ENCODE measurements at regions not wholly inside any gene's neighbourhood (a gene's known extent, or its start where the extent isn't known, plus 50 kb on each side); places are given as distances from the start of the nearest gene placed in this dataset.
"Not testable (repeated sequence)": the region's sequence is repeated elsewhere in the genome, so short reads cannot be mapped to it uniquely, and the experiment has no call there.

DNA sequence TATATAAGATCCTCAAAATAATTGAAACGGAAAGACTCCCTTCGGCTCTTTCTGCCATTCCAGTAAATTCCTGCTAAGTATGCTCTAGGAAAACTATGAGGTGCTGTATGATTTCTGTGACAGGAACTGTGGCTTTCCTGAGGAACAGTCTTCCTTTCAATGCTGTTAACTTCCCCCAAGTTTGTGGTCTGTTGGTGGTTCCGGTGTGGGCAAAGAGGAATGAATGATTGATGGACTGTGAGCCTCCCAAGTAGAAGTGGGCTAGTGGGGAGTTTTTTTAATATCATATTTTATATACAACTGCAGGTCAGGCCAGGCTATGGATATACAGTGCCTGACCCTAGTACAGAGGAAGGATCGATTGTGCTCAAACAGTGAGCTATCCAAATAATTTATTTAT lies 560.7 kb upstream of the RBFOX1 start:
- no peak for DNase-seq (ENCODE audit: extremely low spot score)
- ChIA-PET POLR2A (no interaction called here), CTCF (no interaction called here)
- TF ChIP-seq NFRKB (IDR thresholded peaks at IDR 0.05): no peak
- TF ChIP-seq TARDBP (IDR thresholded peaks at IDR 0.05): no peak
- TF ChIP-seq SP1 (IDR thresholded peaks at IDR 0.05): no peak
- TF ChIP-seq BHLHE40 (IDR thresholded peaks at IDR 0.05; ENCODE audit: borderline replicate concordance): no peak
- TF ChIP-seq FOXK2 (IDR thresholded peaks at IDR 0.05): no peak
- no peak for TF ChIP-seq L3MBTL2 (conservative IDR thresholded peaks at IDR 0.05)
- TF ChIP-seq ELF4 (IDR thresholded peaks at IDR 0.05): no peak
- no peak for TF ChIP-seq HDGF (IDR thresholded peaks at IDR 0.05; ENCODE audit: borderline replicate concordance)
- TF ChIP-seq LEF1 (IDR thresholded peaks at IDR 0.05; ENCODE audit: borderline replicate concordance): no peak
- TF ChIP-seq ZNF384 (IDR thresholded peaks at IDR 0.05): no peak

DNA sequence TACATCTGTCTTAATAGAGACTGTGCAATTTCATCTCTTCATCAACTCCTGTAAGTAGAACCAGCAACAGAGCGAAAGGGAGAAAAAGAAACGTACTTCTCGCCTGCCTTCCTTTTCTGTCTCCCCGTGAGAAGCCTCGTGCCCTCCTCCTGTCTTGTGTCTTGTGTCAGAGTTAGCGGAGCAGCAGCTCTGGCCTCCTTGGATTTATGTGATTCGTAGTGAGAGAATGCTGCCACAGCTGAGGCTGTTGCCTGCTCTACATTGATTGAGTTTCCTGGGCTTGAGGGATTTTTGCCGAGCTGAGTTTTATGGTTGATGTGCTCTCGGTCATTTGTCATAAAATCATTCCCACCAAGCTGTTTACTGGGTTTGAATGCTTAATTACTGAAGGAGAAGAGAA lies 579.1 kb upstream of the RBFOX1 start:
- ChIA-PET POLR2A (no interaction called here), CTCF (no interaction called here)
- no peak for TF ChIP-seq FOXK2 (IDR thresholded peaks at IDR 0.05)
- TF ChIP-seq CTBP1 (IDR thresholded peaks at IDR 0.05; ENCODE audit: borderline replicate concordance): no peak
- no peak for TF ChIP-seq PKNOX1 (IDR thresholded peaks at IDR 0.05)
- no peak for TF ChIP-seq LEF1 (IDR thresholded peaks at IDR 0.05; ENCODE audit: borderline replicate concordance)
- no peak for TF ChIP-seq ELF4 (IDR thresholded peaks at IDR 0.05)
- no peak for TF ChIP-seq BHLHE40 (IDR thresholded peaks at IDR 0.05; ENCODE audit: borderline replicate concordance)
- no peak for TF ChIP-seq SUZ12 (IDR thresholded peaks at IDR 0.05)
- TF ChIP-seq L3MBTL2 (conservative IDR thresholded peaks at IDR 0.05): no peak
- TF ChIP-seq ARNT (IDR thresholded peaks at IDR 0.05): no peak
- TF ChIP-seq FOXA1 (IDR thresholded peaks at IDR 0.05): no peak
- TF ChIP-seq NFRKB (IDR thresholded peaks at IDR 0.05): no peak
- no peak for TF ChIP-seq ZNF384 (IDR thresholded peaks at IDR 0.05)
- no peak for TF ChIP-seq SP1 (IDR thresholded peaks at IDR 0.05)
- TF ChIP-seq HDGF (IDR thresholded peaks at IDR 0.05; ENCODE audit: borderline replicate concordance): no peak
- DNase-seq (ENCODE audit: extremely low spot score): no peak

DNA sequence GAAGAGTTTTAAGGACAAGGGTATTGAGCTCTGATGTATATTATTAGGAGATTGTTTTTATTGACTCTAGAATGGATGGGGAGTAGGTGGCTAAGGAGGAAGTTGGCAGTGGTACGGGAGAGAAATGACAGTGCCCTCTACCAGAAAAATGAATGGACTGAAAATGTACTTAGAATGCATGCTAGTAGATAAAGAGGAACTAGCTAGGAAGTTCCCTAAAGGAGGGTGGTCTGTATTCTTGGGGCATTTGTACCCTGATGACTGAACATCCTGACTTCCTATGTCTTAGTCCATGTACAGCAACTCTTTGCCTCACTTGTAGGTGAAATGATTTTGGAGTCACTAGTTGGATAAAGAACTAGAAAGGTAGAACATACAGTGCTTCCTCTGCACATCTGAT lies 581.5 kb upstream of the RBFOX1 start:
- TF ChIP-seq NFRKB (IDR thresholded peaks at IDR 0.05): no peak
- CTCF ChIA-PET: no interaction called here
- POLR2A ChIA-PET: no interaction called here
- no peak for DNase-seq (ENCODE audit: extremely low spot score)

GRCh38 chr16:6749698-6750097 lies 582.9 kb upstream of the RBFOX1 start:
- POLR2A ChIA-PET: no interaction called here
- no peak for TF ChIP-seq FOXM1 (IDR thresholded peaks at IDR 0.05; ENCODE audit: borderline replicate concordance)
- no peak for TF ChIP-seq ELF4 (IDR thresholded peaks at IDR 0.05)
- no peak for TF ChIP-seq PKNOX1 (IDR thresholded peaks at IDR 0.05)
- TF ChIP-seq ZNF384 (IDR thresholded peaks at IDR 0.05): no peak
- TF ChIP-seq LEF1 (IDR thresholded peaks at IDR 0.05; ENCODE audit: borderline replicate concordance): no peak
- no peak for TF ChIP-seq TARDBP (IDR thresholded peaks at IDR 0.05)
- TF ChIP-seq HDGF (IDR thresholded peaks at IDR 0.05; ENCODE audit: borderline replicate concordance): no peak
- CTCF ChIA-PET: no interaction called here
- DNase-seq (ENCODE audit: extremely low spot score): no peak

- DNase-seq (ENCODE audit: extremely low spot score); CTCF ChIA-PET; POLR2A ChIA-PET: not testable (repeated sequence)
These were observed 596.3 kb upstream of the RBFOX1 start for GRCh38 chr16:6736302-6736701.

DNA sequence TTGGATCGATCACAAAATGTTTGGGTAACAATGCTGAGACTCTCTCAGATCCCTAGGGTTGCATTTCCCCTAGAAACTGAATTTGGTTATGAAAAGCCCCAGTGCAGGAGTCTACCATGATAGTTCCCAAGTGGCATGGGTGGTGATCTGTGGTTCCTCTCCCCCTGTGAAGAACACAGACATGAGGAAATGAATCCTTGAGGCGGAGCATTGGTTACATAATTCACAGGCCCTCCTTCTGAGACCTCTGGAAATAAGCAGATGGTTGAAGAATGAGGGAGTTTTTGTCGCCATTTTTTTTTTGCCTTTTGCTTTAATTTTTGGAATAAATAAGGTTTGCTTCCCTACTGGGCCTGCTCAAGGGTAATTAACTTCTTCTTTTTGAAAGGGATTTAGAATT lies 597.0 kb upstream of the RBFOX1 start:
- TF ChIP-seq TARDBP (IDR thresholded peaks at IDR 0.05) (no peak), PKNOX1 (IDR thresholded peaks at IDR 0.05) (no peak), HDGF (IDR thresholded peaks at IDR 0.05; ENCODE audit: borderline replicate concordance) (no peak), LEF1 (IDR thresholded peaks at IDR 0.05; ENCODE audit: borderline replicate concordance) (no peak), ZNF384 (IDR thresholded peaks at IDR 0.05) (no peak), ARNT (IDR thresholded peaks at IDR 0.05) (no peak)
- ChIA-PET CTCF (no interaction called here), POLR2A (no interaction called here)
- no peak for DNase-seq (ENCODE audit: extremely low spot score)

DNA sequence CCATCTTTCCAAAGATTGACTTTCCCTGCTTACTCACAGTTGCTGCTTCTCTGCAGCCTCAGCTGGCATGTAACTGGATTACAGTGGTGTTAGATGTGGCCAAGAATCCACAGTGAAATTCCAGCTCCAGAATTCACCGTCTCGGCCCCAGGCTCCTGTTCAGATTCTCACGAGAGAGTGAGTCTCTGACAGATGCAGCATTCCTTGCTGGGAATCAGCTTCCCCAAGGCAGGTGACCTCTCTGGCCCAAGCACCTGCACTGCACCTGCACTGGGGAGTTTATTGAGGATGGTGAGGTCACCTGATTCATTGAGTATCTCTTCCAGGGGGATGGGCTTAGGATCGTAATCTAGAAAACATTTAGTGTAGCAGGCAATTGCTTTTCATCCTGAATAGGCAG lies 600.5 kb upstream of the RBFOX1 start:
- TF ChIP-seq TARDBP (IDR thresholded peaks at IDR 0.05) (no peak), NFRKB (IDR thresholded peaks at IDR 0.05) (no peak), HDGF (IDR thresholded peaks at IDR 0.05; ENCODE audit: borderline replicate concordance) (no peak), ELF4 (IDR thresholded peaks at IDR 0.05) (no peak), BHLHE40 (IDR thresholded peaks at IDR 0.05; ENCODE audit: borderline replicate concordance) (no peak), FOXM1 (IDR thresholded peaks at IDR 0.05; ENCODE audit: borderline replicate concordance) (no peak), FOXK2 (IDR thresholded peaks at IDR 0.05) (no peak), L3MBTL2 (conservative IDR thresholded peaks at IDR 0.05) (no peak), FOXA1 (IDR thresholded peaks at IDR 0.05) (no peak), ARNT (IDR thresholded peaks at IDR 0.05) (no peak), LEF1 (IDR thresholded peaks at IDR 0.05; ENCODE audit: borderline replicate concordance) (no peak), SP1 (IDR thresholded peaks at IDR 0.05) (no peak), ZNF384 (IDR thresholded peaks at IDR 0.05) (no peak), SUZ12 (IDR thresholded peaks at IDR 0.05) (no peak), CTBP1 (IDR thresholded peaks at IDR 0.05; ENCODE audit: borderline replicate concordance) (no peak)
- ChIA-PET CTCF (no interaction called here), POLR2A (no interaction called here)
- DNase-seq (ENCODE audit: extremely low spot score): no peak
